ENCODE measurements at regions not wholly inside any gene's neighbourhood (a gene's known extent, or its start where the extent isn't known, plus 50 kb on each side); places are given as distances from the start of the nearest gene placed in this dataset.
"Not testable (repeated sequence)": the region's sequence is repeated elsewhere in the genome, so short reads cannot be mapped to it uniquely, and the experiment has no call there.

DNA sequence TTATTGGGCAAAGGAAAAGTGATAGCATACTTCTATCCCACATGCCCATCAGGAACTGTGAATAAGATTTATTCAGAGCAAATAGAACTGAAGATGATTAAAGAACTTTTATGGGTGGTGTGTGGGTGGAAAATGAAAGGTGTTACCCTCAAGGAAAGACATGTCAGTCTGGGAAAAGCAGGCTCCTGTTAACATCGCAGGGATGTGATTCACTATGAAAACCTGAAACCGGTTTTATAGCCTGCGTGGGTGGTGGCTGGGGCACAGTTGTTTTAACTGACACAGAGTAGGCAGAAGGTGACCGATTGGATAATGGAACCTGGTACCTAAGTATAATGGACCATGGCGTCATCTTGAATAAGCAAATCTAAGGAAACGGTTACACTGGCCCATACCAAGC is 61.3 kb upstream of the CASK start:
- DNase-seq (ENCODE audit: low read depth in 2 of 2), result no peak

DNA sequence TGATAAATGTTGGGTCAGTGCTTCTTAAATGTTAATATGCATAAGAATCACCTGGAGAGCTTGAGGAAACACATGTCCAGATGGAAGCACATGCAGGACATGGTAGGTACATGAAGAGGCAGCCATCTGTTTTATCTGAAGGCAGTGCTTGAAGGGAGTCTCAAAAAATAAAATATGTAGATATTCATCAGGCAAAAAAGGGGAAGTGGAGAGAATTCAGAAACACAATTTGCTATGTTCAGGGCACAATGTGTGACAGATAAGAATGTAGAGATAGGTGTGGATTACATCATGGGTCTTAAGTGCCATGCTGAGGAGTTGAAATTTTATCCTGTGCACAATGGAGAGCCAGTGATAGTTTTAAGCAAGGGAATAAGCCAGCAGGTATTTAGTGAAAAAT is 59.6 kb upstream of the CASK start:
- DNase-seq (ENCODE audit: low read depth in 2 of 2), result no peak

DNA sequence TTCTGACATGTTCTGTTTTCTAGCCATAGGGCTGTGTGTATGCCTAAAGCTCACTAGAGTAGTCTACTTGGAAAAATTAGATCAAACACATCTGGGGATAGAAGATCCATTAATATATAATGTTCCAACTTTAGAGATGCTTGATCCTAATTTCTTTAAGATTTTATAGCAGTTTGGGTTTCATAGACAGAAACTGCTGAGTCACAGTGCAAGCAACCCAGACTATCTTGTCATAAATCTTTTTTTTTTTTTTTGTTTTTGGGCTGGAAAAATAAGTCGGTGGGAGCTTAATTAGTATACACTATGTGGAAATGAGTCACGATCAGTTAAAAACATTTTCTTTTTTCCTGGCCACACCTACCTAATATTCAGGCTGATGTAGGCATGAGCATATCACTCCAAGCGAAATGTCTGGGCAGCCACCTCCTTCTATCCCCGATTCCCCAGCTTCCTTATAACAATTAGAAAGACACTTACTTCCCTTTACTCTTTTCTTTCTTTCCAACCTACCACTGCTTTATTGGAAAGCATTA is 58.2 kb upstream of the CASK start:
- DNase-seq (ENCODE audit: low read depth in 2 of 2), result no peak

DNA sequence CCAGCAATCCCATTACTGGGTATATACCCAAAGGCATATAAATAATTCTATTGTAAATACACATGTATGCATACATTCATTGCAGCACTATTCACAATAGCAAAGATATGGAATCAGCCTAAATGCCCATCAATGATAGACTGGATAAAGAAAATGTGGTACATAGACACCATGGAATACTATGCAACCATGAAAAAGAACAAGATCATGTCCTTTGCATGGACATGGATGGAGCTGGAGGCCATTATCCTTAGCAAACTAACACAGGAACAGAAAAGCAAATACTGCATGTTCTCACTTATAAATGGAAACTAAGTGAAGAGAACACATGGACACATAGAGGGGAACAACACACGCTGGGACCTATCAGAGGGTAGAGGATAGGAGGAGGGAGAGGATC is 51.3 kb upstream of the CASK start:
- DNase-seq (ENCODE audit: low read depth in 2 of 2), result not testable (repeated sequence)

DNA sequence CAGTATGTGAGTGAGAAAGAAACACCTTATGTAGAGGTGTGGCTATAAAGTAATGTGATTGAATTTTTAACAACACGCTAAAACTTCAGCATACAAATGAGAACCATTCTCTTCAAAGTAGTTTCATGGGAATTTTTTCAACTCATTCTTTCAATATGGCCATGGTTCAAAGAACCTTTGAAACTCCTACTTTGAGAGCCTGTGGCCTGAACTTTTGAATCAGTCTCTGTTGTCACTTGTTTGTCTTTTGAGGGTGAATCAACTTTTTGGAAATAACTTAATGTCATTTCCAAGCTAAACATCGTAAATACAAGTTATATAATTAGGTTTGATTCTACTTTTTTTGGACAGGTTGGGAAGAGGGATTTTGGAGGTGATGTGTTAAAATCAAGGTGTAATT is 49.9 kb upstream of the CASK start:
- no peak for DNase-seq (ENCODE audit: low read depth in 2 of 2)
